ENCODE measurements at regions not wholly inside any gene's neighbourhood (a gene's known extent, or its start where the extent isn't known, plus 50 kb on each side); places are given as distances from the start of the nearest gene placed in this dataset.

GRCh38 chr3:59426821-59427565 is 377.2 kb upstream of the CFAP20DC start:
- H3K9me2 ChIP-seq (replicated peaks; ENCODE audit: insufficient read depth, low read length): no peaks in the 10 kb centered on the region
- H3K4me1 ChIP-seq (ENCODE audit: low read length): peaks cover 25% of the 10 kb centered on the region
- no peaks in the 10 kb centered on the region for H3K27me3 ChIP-seq (replicated peaks; ENCODE audit: insufficient read depth, low read length)
- no peak for DNase-seq
- no peaks in the 10 kb centered on the region for H3F3A ChIP-seq (ENCODE audit: insufficient read depth, low read length)
- H3K9ac ChIP-seq (ENCODE audit: low read length): no peak overlapping the region
- H3K36me3 ChIP-seq (replicated peaks; ENCODE audit: insufficient read depth, low read length): no peaks in the 10 kb centered on the region
- no peak overlapping the region for H2AFZ ChIP-seq (ENCODE audit: low read length)
- H4K20me1 ChIP-seq (ENCODE audit: insufficient read depth, low read length): no peaks in the 10 kb centered on the region
- no peaks in the 10 kb centered on the region for H3K9me3 ChIP-seq (replicated peaks; ENCODE audit: insufficient read depth, low read length)
- no peak overlapping the region for H3K27ac ChIP-seq (ENCODE audit: low read length)
- TF ChIP-seq EZH2 (optimal IDR thresholded peaks at IDR 0.05; ENCODE audit: low read depth, low read length) (no peak), EZH2phosphoT487 (IDR thresholded peaks at IDR 0.05; ENCODE audit: low read length) (no peak), CTCF (IDR thresholded peaks at IDR 0.05; ENCODE audit: low read length) (no peak)
- H3K79me2 ChIP-seq (ENCODE audit: low read length): no peaks in the 10 kb centered on the region
- no peak overlapping the region for H3K4me3 ChIP-seq (ENCODE audit: low read length)
- H3K4me2 ChIP-seq (ENCODE audit: low read depth, low read length): no peak overlapping the region

GRCh38 chr3:59425942-59426341 is 376.1 kb upstream of the CFAP20DC start:
- Histone ChIP-seq H3K4me3 (ENCODE audit: low read length) (no peak overlapping the region), H3K79me2 (ENCODE audit: low read length) (no peaks in the 10 kb centered on the region), H3F3A (ENCODE audit: insufficient read depth, low read length) (no peaks in the 10 kb centered on the region), H3K4me2 (ENCODE audit: low read depth, low read length) (no peak overlapping the region), H3K9me2 (replicated peaks; ENCODE audit: insufficient read depth, low read length) (no peaks in the 10 kb centered on the region), H2AFZ (ENCODE audit: low read length) (0 out of 2 replicates have a peak overlapping the region, but pooled peaks have one; percentile 56), H4K20me1 (ENCODE audit: insufficient read depth, low read length) (no peaks in the 10 kb centered on the region), H3K27me3 (replicated peaks; ENCODE audit: insufficient read depth, low read length) (no peaks in the 10 kb centered on the region), H3K27ac (ENCODE audit: low read length) (peak overlapping the region; percentile 52; the same call in 1 of the 2 replicates), H3K9ac (ENCODE audit: low read length) (no peak overlapping the region), H3K36me3 (replicated peaks; ENCODE audit: insufficient read depth, low read length) (no peaks in the 10 kb centered on the region), H3K4me1 (ENCODE audit: low read length) (peaks cover 25% of the 10 kb centered on the region), H3K9me3 (replicated peaks; ENCODE audit: insufficient read depth, low read length) (no peaks in the 10 kb centered on the region)
- TF ChIP-seq EZH2phosphoT487 (IDR thresholded peaks at IDR 0.05; ENCODE audit: low read length) (no peak), CTCF (IDR thresholded peaks at IDR 0.05; ENCODE audit: low read length) (0 out of 2 replicates have a peak, but pooled peaks have one; percentile 10)
- DNase-seq: peak; percentile 17

GRCh38 chr3:59425371-59425770 is 375.5 kb upstream of the CFAP20DC start:
- DNase-seq: no peak
- Histone ChIP-seq H3K27ac (ENCODE audit: low read length) (peak overlapping the region; percentile 52; the same call in 1 of the 2 replicates), H3K9me2 (replicated peaks; ENCODE audit: insufficient read depth, low read length) (no peaks in the 10 kb centered on the region), H3K79me2 (ENCODE audit: low read length) (no peaks in the 10 kb centered on the region), H3K9me3 (replicated peaks; ENCODE audit: insufficient read depth, low read length) (no peaks in the 10 kb centered on the region), H3K4me2 (ENCODE audit: low read depth, low read length) (no peak overlapping the region), H3K4me3 (ENCODE audit: low read length) (no peak overlapping the region), H3F3A (ENCODE audit: insufficient read depth, low read length) (no peaks in the 10 kb centered on the region), H3K36me3 (replicated peaks; ENCODE audit: insufficient read depth, low read length) (no peaks in the 10 kb centered on the region), H3K27me3 (replicated peaks; ENCODE audit: insufficient read depth, low read length) (no peaks in the 10 kb centered on the region), H2AFZ (ENCODE audit: low read length) (0 out of 2 replicates have a peak overlapping the region, but pooled peaks have one; percentile 56), H3K4me1 (ENCODE audit: low read length) (peaks cover 25% of the 10 kb centered on the region), H3K9ac (ENCODE audit: low read length) (no peak overlapping the region; the same call in 1 of the 2 replicates), H4K20me1 (ENCODE audit: insufficient read depth, low read length) (no peaks in the 10 kb centered on the region)
- TF ChIP-seq EZH2phosphoT487 (IDR thresholded peaks at IDR 0.05; ENCODE audit: low read length): no peak
- no peak for TF ChIP-seq EZH2 (optimal IDR thresholded peaks at IDR 0.05; ENCODE audit: low read depth, low read length)
- no peak for TF ChIP-seq CTCF (IDR thresholded peaks at IDR 0.05; ENCODE audit: low read length)

Measured in MM.1S (cell line).